ENCODE measurements at regions not wholly inside any gene's neighbourhood (a gene's known extent, or its start where the extent isn't known, plus 50 kb on each side); places are given as distances from the start of the nearest gene placed in this dataset.

DNA sequence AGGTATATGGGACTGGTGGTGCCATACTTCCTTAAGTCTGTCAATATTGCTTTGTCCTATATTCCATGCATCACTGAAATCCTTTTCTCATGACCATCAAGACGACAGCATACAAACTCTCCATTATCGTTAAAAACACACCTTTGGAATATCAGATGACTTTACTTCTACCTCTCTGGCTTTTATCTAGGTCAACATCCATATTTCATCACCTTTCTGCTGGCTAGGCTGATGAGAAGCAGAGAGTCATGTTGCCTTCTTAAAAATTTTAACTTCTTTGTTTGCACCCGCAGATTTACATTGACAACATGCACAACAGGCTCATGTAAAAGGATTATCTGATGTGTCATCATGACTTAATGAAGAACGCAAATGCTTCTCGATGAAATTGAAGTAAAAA, 771.4 kb downstream of the OLFM4 start:
- TF ChIP-seq, protein P1, sequence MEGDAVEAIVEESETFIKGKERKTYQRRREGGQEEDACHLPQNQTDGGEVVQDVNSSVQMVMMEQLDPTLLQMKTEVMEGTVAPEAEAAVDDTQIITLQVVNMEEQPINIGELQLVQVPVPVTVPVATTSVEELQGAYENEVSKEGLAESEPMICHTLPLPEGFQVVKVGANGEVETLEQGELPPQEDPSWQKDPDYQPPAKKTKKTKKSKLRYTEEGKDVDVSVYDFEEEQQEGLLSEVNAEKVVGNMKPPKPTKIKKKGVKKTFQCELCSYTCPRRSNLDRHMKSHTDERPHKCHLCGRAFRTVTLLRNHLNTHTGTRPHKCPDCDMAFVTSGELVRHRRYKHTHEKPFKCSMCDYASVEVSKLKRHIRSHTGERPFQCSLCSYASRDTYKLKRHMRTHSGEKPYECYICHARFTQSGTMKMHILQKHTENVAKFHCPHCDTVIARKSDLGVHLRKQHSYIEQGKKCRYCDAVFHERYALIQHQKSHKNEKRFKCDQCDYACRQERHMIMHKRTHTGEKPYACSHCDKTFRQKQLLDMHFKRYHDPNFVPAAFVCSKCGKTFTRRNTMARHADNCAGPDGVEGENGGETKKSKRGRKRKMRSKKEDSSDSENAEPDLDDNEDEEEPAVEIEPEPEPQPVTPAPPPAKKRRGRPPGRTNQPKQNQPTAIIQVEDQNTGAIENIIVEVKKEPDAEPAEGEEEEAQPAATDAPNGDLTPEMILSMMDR (conservative IDR thresholded peaks at IDR 0.05; ENCODE audit: low read depth, low read length) = no peak
- TF ChIP-seq EZH2 (IDR thresholded peaks at IDR 0.05; ENCODE audit: borderline replicate concordance, low read depth, low read length, poor library complexity, severe bottlenecking) = no peak

All from A673 (cell line).